Testis (tissue), 2 donors: ENCODE measurements at regions not wholly inside any gene's neighbourhood (a gene's known extent, or its start where the extent isn't known, plus 50 kb on each side); places are given as distances from the start of the nearest gene placed in this dataset.

Experiments used
- POLR2A ChIP-seq: fragments of 450-650 bp; IDR thresholded peaks from one replicate; pipeline ENCODE4 v1.6.1; 2017; ENCODE audit warnings: antibody characterized with exemption, mild to moderate bottlenecking, moderate library complexity
- TF ChIP-seq, protein P1 (sequence below), 3 experiments: fragments of 450-650 bp in 2 of 3; fragments of 200-600 bp in 1 of 3; sonication (generic) in 1 of 3; IDR thresholded peaks; one replicate each; pipeline ENCODE4 v1.5.1; 2016 to 2019; ENCODE audit warnings: antibody characterized with exemption in 3 of 3, mild to moderate bottlenecking in 2 of 3, moderate library complexity in 1 of 3

GRCh38 chr16:35207059-35207999 is 1747.9 kb downstream of the TP53TG3F start:
- TF ChIP-seq POLR2A = no peak
- TF ChIP-seq, protein P1, sequence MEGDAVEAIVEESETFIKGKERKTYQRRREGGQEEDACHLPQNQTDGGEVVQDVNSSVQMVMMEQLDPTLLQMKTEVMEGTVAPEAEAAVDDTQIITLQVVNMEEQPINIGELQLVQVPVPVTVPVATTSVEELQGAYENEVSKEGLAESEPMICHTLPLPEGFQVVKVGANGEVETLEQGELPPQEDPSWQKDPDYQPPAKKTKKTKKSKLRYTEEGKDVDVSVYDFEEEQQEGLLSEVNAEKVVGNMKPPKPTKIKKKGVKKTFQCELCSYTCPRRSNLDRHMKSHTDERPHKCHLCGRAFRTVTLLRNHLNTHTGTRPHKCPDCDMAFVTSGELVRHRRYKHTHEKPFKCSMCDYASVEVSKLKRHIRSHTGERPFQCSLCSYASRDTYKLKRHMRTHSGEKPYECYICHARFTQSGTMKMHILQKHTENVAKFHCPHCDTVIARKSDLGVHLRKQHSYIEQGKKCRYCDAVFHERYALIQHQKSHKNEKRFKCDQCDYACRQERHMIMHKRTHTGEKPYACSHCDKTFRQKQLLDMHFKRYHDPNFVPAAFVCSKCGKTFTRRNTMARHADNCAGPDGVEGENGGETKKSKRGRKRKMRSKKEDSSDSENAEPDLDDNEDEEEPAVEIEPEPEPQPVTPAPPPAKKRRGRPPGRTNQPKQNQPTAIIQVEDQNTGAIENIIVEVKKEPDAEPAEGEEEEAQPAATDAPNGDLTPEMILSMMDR (IDR thresholded peaks at IDR 0.05) = no peak
